ENCODE measurements at regions not wholly inside any gene's neighbourhood (a gene's known extent, or its start where the extent isn't known, plus 50 kb on each side); places are given as distances from the start of the nearest gene placed in this dataset.

DNA sequence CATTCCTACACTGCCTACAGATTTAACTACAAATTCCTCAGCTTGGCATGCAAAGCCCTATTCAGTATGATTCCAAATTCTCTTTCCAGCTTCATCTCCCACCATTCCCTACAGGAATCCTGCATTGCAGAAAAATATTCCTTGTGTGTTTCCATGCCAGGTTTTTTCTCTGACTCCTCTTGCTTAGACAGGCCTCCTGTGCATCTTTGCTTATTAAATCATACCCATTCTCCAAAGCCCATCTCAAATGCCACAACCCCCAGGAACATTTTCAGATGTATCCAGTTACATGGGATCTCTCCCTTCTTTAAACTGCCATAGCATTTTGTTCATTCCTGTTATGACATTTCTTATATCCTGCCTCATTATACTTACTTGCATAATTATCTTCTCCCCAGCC lies 106.4 kb upstream of the GRIA3 start:
- Histone ChIP-seq H3K36me3 (no peaks in the 10 kb centered on the region), H3K4me1 (ENCODE audit: control insufficient read depth in 1 of 2, low read depth in 2 of 2) (no peaks in the 10 kb centered on the region), H3K27me3 (replicated peaks; ENCODE audit: insufficient read depth) (no peaks in the 10 kb centered on the region), H3K9me3 (no peaks in the 10 kb centered on the region), H3K4me3 (no peak overlapping the region), H3K27ac (no peak overlapping the region)
- TF ChIP-seq CTCF (IDR thresholded peaks at IDR 0.05), result no peak
- ATAC-seq (ENCODE audit: insufficient number of reproducible peaks, low FRiP score, low read depth) (no peak), DNase-seq (ENCODE audit: low spot score) (no peak)

DNA sequence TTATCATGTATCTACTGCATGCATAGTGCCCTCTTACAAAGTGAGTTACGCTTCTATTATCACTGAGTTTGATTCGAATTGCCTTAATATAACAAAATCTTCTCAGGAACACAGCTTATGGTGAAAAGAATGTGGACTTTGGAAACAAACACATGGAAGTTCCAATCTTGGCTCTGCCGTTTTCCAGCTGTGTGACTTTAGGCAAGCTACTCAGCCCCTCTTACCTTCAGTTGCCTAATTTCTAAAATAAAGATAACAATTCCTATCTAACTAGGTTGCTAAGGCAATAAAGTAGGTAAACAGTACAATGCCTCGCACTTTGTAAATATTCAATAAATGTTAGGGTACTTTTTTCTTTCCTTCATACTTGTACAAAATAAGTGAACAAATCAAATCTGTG lies 104.0 kb upstream of the GRIA3 start:
- Histone ChIP-seq H3K4me1 (ENCODE audit: control insufficient read depth in 1 of 2, low read depth in 2 of 2) (no peaks in the 10 kb centered on the region), H3K27me3 (replicated peaks; ENCODE audit: insufficient read depth) (no peaks in the 10 kb centered on the region), H3K4me3 (no peak overlapping the region), H3K36me3 (no peaks in the 10 kb centered on the region), H3K9me3 (no peaks in the 10 kb centered on the region), H3K27ac (no peak overlapping the region)
- DNase-seq (ENCODE audit: low spot score), result no peak
- ATAC-seq (ENCODE audit: insufficient number of reproducible peaks, low FRiP score, low read depth), result no peak
- TF ChIP-seq CTCF (IDR thresholded peaks at IDR 0.05), result no peak

DNA sequence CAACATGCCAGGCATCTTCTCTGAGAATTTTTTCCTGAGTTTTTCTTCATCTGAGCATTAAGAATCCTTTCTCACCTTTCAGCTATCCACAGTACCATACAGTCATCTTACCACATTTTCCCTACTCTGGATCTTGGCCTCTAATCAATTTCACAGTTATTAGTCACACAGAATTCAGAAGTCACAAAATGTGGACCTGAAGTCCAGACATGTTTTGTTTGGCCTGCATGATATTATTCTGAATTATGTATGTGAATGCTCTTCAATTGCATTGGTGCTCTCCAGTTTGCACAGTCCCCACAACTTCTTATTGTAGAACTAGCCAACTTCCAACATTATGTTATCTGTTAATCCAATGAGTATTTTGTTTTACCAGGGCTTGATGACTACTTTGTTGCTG lies 102.3 kb upstream of the GRIA3 start:
- H3K4me3 ChIP-seq, result no peak overlapping the region
- no peak for TF ChIP-seq CTCF (IDR thresholded peaks at IDR 0.05)

DNA sequence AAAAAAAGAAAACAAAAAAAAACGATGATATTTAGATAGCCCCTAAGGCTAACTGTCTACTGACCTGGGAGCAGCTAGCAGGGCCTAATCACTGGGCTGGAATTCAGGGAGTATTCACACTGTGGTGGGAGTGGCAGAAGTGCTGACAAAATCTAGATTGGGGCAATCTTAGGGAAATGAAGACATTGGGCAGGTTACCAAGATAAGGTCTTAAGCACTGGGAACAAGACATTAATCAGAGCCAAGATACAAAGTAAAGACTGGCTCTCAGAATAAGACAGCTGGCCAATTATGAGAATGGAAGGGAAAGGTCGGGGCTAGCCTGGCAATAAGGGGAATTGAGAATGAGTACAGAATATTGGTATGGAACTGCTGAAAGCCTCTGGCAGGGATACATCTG lies 100.2 kb upstream of the GRIA3 start:
- H3K27ac ChIP-seq, result no peak overlapping the region
- ATAC-seq (ENCODE audit: insufficient number of reproducible peaks, low FRiP score, low read depth) (no peak), DNase-seq (ENCODE audit: low spot score) (no peak)
- H3K27me3 ChIP-seq (replicated peaks; ENCODE audit: insufficient read depth), result no peaks in the 10 kb centered on the region
- no peak overlapping the region for H3K4me3 ChIP-seq
- no peaks in the 10 kb centered on the region for H3K36me3 ChIP-seq
- no peaks in the 10 kb centered on the region for H3K4me1 ChIP-seq (ENCODE audit: control insufficient read depth in 1 of 2, low read depth in 2 of 2)
- no peak for TF ChIP-seq CTCF (IDR thresholded peaks at IDR 0.05)
- H3K9me3 ChIP-seq, result no peaks in the 10 kb centered on the region

More for the DNA sequence above, 102.3 kb upstream of the GRIA3 start:
- Histone ChIP-seq H3K4me1 (ENCODE audit: control insufficient read depth in 1 of 2, low read depth in 2 of 2) (no peaks in the 10 kb centered on the region), H3K9me3 (no peaks in the 10 kb centered on the region), H3K27me3 (replicated peaks; ENCODE audit: insufficient read depth) (no peaks in the 10 kb centered on the region), H3K27ac (no peak overlapping the region), H3K36me3 (no peaks in the 10 kb centered on the region)
- no peak for ATAC-seq (ENCODE audit: insufficient number of reproducible peaks, low FRiP score, low read depth)
- no peak for DNase-seq (ENCODE audit: low spot score)

DNA sequence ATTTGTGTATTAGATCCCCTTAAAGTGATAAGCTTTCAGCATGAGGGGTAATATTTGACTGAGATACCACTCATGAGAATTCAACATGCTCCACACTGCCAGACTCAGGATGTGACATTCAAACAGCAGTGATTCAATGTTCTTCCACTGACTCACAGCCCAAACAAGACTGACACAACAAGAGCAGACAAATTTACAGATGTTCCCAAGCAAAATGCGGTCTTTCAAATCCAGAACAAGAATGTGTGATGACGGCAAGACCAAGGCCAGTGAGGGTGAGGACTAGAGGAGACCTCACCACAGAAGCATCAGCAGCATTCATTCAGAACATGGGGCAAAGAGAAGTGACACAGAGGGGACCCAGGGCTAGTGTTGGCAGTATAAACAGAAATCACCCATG lies 99.3 kb upstream of the GRIA3 start:
- no peak for TF ChIP-seq CTCF (IDR thresholded peaks at IDR 0.05)
- Histone ChIP-seq H3K4me3 (no peak overlapping the region), H3K4me1 (ENCODE audit: control insufficient read depth in 1 of 2, low read depth in 2 of 2) (no peaks in the 10 kb centered on the region), H3K9me3 (no peaks in the 10 kb centered on the region), H3K36me3 (no peaks in the 10 kb centered on the region), H3K27ac (no peak overlapping the region), H3K27me3 (replicated peaks; ENCODE audit: insufficient read depth) (no peaks in the 10 kb centered on the region)
- DNase-seq (ENCODE audit: low spot score) (no peak), ATAC-seq (ENCODE audit: insufficient number of reproducible peaks, low FRiP score, low read depth) (no peak)
